K562 (cell line): ENCODE measurements at regions not wholly inside any gene's neighbourhood (a gene's known extent, or its start where the extent isn't known, plus 50 kb on each side); places are given as distances from the start of the nearest gene placed in this dataset.

Experiments used
- ATAC-seq: fragments of 200-7000 bp; cut with Tn5 transposase; 3 replicates; pipeline ENCODE4 v1.9.1; 2020; ENCODE audit warnings: moderate library complexity
- BruUV-seq: library from RNA; stranded (reverse); fragments of 400-500 nt; replicated peaks from 2 replicates; lab custom pipeline; 2021; lab: Mats Ljungman, UMichigan
- CTCF ChIA-PET: fragments of 300-600 bp; formaldehyde crosslinking; extraction: SDS; loops from one replicate; lab custom pipeline; 2021; ENCODE audit warnings: low intra/inter-chr PET ratio; lab: Yijun Ruan, JAX
- POLR2A ChIA-PET: fragments of 300-600, 350-650 bp; sonication (Branson Sonifier 250); formaldehyde crosslinking; extraction: SDS; loops from one replicate; lab custom pipeline; 2021; ENCODE audit warnings: antibody characterized with exemption, inconsistent platforms; lab: Yijun Ruan, JAX
- DNase-seq, 4 experiments: peaks; one replicate each; pipeline versions ENCODE4 v3.0.0 to v3.0.0-alpha.2; 2011 to 2018; ENCODE audit warnings: low spot score in 3 of 4, mixed read lengths in 3 of 4; ENCODE audit errors: extremely low read depth in 1 of 4
- FAIRE-seq: peaks from 2 replicates; lab custom pipeline; 2011; peaks lifted over from hg19 to GRCh38; lab: Jason Lieb, UNC
- H2AFZ ChIP-seq: 2 replicates; pipeline ENCODE4 v1.6.0; 2011; ENCODE audit warnings: low read depth, low read length, control low read depth, inconsistent platforms
- H3K27ac ChIP-seq: fragments of 200-600 bp; 3 replicates; pipeline ENCODE4 v1.8.0; 2011; ENCODE audit warnings: low read depth, mild to moderate bottlenecking, control low read depth, inconsistent platforms, low read length, moderate library complexity, mixed read lengths; ENCODE audit errors: extremely low read depth
- H3K27me3 ChIP-seq, 2 experiments: fragments of 300-600 bp in 1 of 2; 2 replicates in 1 of 2; 3 replicates in 1 of 2; pipeline versions ENCODE4 v1.6.0 to v1.8.0; 2011; ENCODE audit warnings: inconsistent platforms in 2 of 2, low read length in 2 of 2, mild to moderate bottlenecking in 1 of 2, mixed read lengths in 1 of 2, moderate library complexity in 1 of 2; ENCODE audit not compliant: control insufficient read depth in 2 of 2, insufficient read depth in 2 of 2
- H3K36me3 ChIP-seq: fragments of 300-600 bp; 3 replicates; pipeline ENCODE4 v1.8.0; 2011; ENCODE audit warnings: mild to moderate bottlenecking, low read length, inconsistent platforms; ENCODE audit not compliant: control insufficient read depth, insufficient read depth
- H3K4me1 ChIP-seq, 2 experiments: fragments of 200-600 bp in 1 of 2; replicated peaks in 1 of 2; 2 replicates in 1 of 2; 3 replicates in 1 of 2; pipeline versions ENCODE4 v1.5.1 to v1.8.0; 2011; ENCODE audit warnings: inconsistent platforms in 2 of 2, low read length in 2 of 2, mild to moderate bottlenecking in 1 of 2, mixed read lengths in 1 of 2, moderate library complexity in 1 of 2; ENCODE audit not compliant: control insufficient read depth in 2 of 2, insufficient read depth in 2 of 2
- H3K4me2 ChIP-seq: 2 replicates; pipeline ENCODE4 v1.6.1; 2011; ENCODE audit warnings: low read length, control low read depth, inconsistent platforms, mixed read lengths; ENCODE audit not compliant: insufficient read depth
- H3K4me3 ChIP-seq: fragments of 200-600 bp; sonication (generic), shearing (Covaris generic); 2 replicates; pipeline ENCODE4 v1.5.1; 2016; ENCODE audit warnings: control low read depth, inconsistent platforms
- H3K79me2 ChIP-seq: fragments of 200-600 bp; 3 replicates; pipeline ENCODE4 v1.8.0; 2011; ENCODE audit warnings: low read length, inconsistent platforms; ENCODE audit not compliant: control insufficient read depth, insufficient read depth
- H3K9ac ChIP-seq, 2 experiments: 2 replicates each; pipeline versions ENCODE4 v1.6.0 to v1.6.1; 2011; ENCODE audit warnings: low read depth in 2 of 2, low read length in 2 of 2, control low read depth in 1 of 2, inconsistent platforms in 1 of 2, mild to moderate bottlenecking in 1 of 2, mixed read lengths in 1 of 2; ENCODE audit not compliant: insufficient read depth in 1 of 2
- H3K9me1 ChIP-seq: one replicate; pipeline ENCODE4 v1.6.0; 2011; ENCODE audit warnings: inconsistent platforms, mild to moderate bottlenecking, low read length, moderate library complexity; ENCODE audit not compliant: control insufficient read depth, insufficient read depth
- H3K9me3 ChIP-seq: replicated peaks from 2 replicates; pipeline ENCODE4 v1.5.1; 2011; ENCODE audit warnings: low read depth, low read length, inconsistent platforms; ENCODE audit not compliant: control insufficient read depth, insufficient read depth
- H4K20me1 ChIP-seq: replicated peaks from 2 replicates; pipeline ENCODE4 v1.6.1; 2011; ENCODE audit warnings: low read length, inconsistent platforms, mixed read lengths; ENCODE audit not compliant: control insufficient read depth, insufficient read depth
- CBX1 ChIP-seq: sonication (generic); IDR thresholded peaks from 2 replicates; pipeline ENCODE4 v1.6.1; 2016; ENCODE audit warnings: antibody characterized with exemption, low read depth, mild to moderate bottlenecking
- ETV1 ChIP-seq: fragments of 450-650 bp; conservative IDR thresholded peaks from 2 replicates; pipeline ENCODE4 v1.6.1; 2016; ENCODE audit warnings: missing genetic modification characterization, control low read depth, low read depth, missing compliant biosample characterization
- HMG20B ChIP-seq: fragments of 250-450 bp; sonication (Bioruptor Pico); IDR thresholded peaks from 2 replicates; pipeline ENCODE4 v1.5.0; 2021; ENCODE audit warnings: mild to moderate bottlenecking
- KDM5B ChIP-seq: fragments of 200-600 bp; sonication (generic); IDR thresholded peaks from 2 replicates; pipeline ENCODE4 v1.6.1; 2012; ENCODE audit warnings: low read depth, mild to moderate bottlenecking, moderate library complexity, low read length, control low read depth, inconsistent platforms; ENCODE audit not compliant: insufficient replicate concordance
- POLR2AphosphoS5 ChIP-seq: IDR thresholded peaks from 2 replicates; pipeline ENCODE4 v1.6.1; 2011; ENCODE audit warnings: mild to moderate bottlenecking, low read depth, low read length, moderate library complexity; ENCODE audit not compliant: control insufficient read depth, insufficient read depth
- SMAD2 ChIP-seq: fragments of 150-350 bp; IDR thresholded peaks from 2 replicates; pipeline ENCODE4 v1.6.1; 2014; ENCODE audit warnings: low read depth, mild to moderate bottlenecking, low read length
- STAT5B ChIP-seq: fragments of 250-450 bp; sonication (Bioruptor Pico); IDR thresholded peaks from 2 replicates; pipeline ENCODE4 v1.8.0; 2021; ENCODE audit warnings: mild to moderate bottlenecking, inconsistent platforms
- WGBS: fragments of 100-300 bp; shearing (Covaris generic); methylation state at CpG from one replicate; pipeline ENCODE4 v1.1.6; 2016; ENCODE audit warnings: low coverage, mixed read lengths; ENCODE audit not compliant: insufficient coverage; ENCODE audit errors: missing lambda C conversion rate; 5-methylcytosine and 5-hydroxymethylcytosine counted together
- in situ Hi-C: fragments of 300-500 bp; cut with MboI; formaldehyde crosslinking; loops from 4 replicates; pipeline ENCODE4 v1.15.0; 2018; ENCODE audit warnings: inconsistent platforms, mixed read lengths
- intact Hi-C: fragments of 100-400 bp; cut with micrococcal nuclease; formaldehyde crosslinking; loops from 2 replicates; pipeline ENCODE4 v1.14.2; 2022
- TF ChIP-seq, protein P1 (sequence below), 2 experiments: fragments of 450-650 bp in 1 of 2; sonication (generic) in 1 of 2; formaldehyde crosslinking in 1 of 2; IDR thresholded peaks in 1 of 2; conservative IDR thresholded peaks in 1 of 2; 2 replicates each; pipeline versions ENCODE4 v1.6.1 to v1.8.1; 2016 to 2023; ENCODE audit warnings: mild to moderate bottlenecking in 2 of 2, moderate library complexity in 2 of 2, inconsistent platforms in 1 of 2, missing genetic modification reagents in 1 of 2
- TF ChIP-seq, protein P2 (sequence below): fragments of 450-650 bp; IDR thresholded peaks from 2 replicates; pipeline ENCODE4 v1.6.1; 2016

DNA sequence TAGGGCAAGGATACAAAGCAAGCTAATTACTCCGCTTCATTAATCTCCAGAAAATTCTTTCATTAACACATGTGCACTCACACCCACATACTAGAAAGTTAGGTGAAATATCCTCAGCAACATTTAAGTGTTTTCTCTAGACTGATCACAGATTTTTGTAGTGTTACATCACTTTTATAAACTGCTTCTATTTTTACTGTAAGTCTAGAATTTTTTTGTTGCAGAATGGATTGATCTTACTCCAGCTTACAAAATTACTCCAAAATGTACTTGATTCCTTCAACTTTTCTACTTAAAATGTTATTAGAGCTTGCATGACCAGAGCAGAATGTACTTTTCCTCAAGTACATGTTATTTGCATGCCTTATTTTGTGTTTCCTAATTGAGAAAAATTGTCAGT is 2325.2 kb downstream of the PCDH7 start:
- Histone ChIP-seq H3K4me1 (no peaks in the 10 kb centered on the region), H3K9me1 (no peaks in the 10 kb centered on the region), H3K27ac (no peak overlapping the region), H3K27me3 (no peaks in the 10 kb centered on the region), H3K79me2 (no peaks in the 10 kb centered on the region), H3K4me2 (no peak overlapping the region), H3K9ac (no peak overlapping the region), H3K9me3 (no peaks in the 10 kb centered on the region; the same call in 1 of the 2 replicates), H2AFZ (no peak overlapping the region), H4K20me1 (no peaks in the 10 kb centered on the region), H3K4me3 (no peak overlapping the region), H3K36me3 (no peaks in the 10 kb centered on the region)
- BruUV-seq, result no TSS peak
- FAIRE-seq, result no peak
- DNase-seq, result no peak
- ChIA-PET CTCF (no interaction called here), POLR2A (no interaction called here)
- ATAC-seq, result no peak
- in situ Hi-C loops (no loop called here), intact Hi-C loops (no loop called here)
- WGBS, result 0% methylated on average over 1 of the region's 1 CpG
- no peak for TF ChIP-seq KDM5B
- no peak for TF ChIP-seq POLR2AphosphoS5
- no peak for TF ChIP-seq SMAD2
- TF ChIP-seq STAT5B (CRISPR knock-in tag), result no peak
- no peak for TF ChIP-seq CBX1
- TF ChIP-seq, protein P1, sequence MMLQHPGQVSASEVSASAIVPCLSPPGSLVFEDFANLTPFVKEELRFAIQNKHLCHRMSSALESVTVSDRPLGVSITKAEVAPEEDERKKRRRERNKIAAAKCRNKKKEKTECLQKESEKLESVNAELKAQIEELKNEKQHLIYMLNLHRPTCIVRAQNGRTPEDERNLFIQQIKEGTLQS (IDR thresholded peaks at IDR 0.05), result no peak
- TF ChIP-seq, protein P1 (CRISPR knock-in tag; conservative IDR thresholded peaks at IDR 0.05), result no peak
- TF ChIP-seq, protein P2, sequence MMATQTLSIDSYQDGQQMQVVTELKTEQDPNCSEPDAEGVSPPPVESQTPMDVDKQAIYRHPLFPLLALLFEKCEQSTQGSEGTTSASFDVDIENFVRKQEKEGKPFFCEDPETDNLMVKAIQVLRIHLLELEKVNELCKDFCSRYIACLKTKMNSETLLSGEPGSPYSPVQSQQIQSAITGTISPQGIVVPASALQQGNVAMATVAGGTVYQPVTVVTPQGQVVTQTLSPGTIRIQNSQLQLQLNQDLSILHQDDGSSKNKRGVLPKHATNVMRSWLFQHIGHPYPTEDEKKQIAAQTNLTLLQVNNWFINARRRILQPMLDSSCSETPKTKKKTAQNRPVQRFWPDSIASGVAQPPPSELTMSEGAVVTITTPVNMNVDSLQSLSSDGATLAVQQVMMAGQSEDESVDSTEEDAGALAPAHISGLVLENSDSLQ, result no peak
- no peak for TF ChIP-seq ETV1 (tag)
- TF ChIP-seq HMG20B (CRISPR knock-in tag), result no peak
